Muscle layer of colon (tissue), 2 donors: ENCODE measurements at regions not wholly inside any gene's neighbourhood (a gene's known extent, or its start where the extent isn't known, plus 50 kb on each side); places are given as distances from the start of the nearest gene placed in this dataset.

Experiments
- H3K27ac ChIP-seq: one replicate; pipeline ENCODE4 v1.7.0; 2013; ENCODE audit warnings: low read depth, mild to moderate bottlenecking, low read length, moderate library complexity
- H3K27me3 ChIP-seq, 2 donors: one replicate each; pipeline ENCODE4 v1.7.0; 2013; ENCODE audit warnings: low read length in 2 of 2, mild to moderate bottlenecking in 2 of 2; ENCODE audit not compliant: insufficient read depth in 2 of 2, control insufficient read depth in 1 of 2
- H3K36me3 ChIP-seq: one replicate; pipeline ENCODE4 v1.7.0; 2013; ENCODE audit warnings: mild to moderate bottlenecking, low read length; ENCODE audit not compliant: insufficient read depth
- H3K4me1 ChIP-seq: one replicate; pipeline ENCODE4 v1.7.0; 2013; ENCODE audit warnings: mild to moderate bottlenecking, low read length; ENCODE audit not compliant: insufficient read depth
- H3K4me3 ChIP-seq, 2 donors: one replicate each; pipeline ENCODE4 v1.7.0; 2013; ENCODE audit warnings: low read length in 2 of 2, low read depth in 1 of 2, mild to moderate bottlenecking in 1 of 2, moderate library complexity in 1 of 2
- H3K9ac ChIP-seq: one replicate; pipeline ENCODE4 v1.7.0; 2013; ENCODE audit warnings: low read length
- H3K9me3 ChIP-seq: one replicate; pipeline ENCODE4 v1.7.0; 2013; ENCODE audit warnings: mild to moderate bottlenecking, low read length
- donor health status: abdominal sarcoma.
- donor health status: Adenocarcinoma of cecum.

DNA sequence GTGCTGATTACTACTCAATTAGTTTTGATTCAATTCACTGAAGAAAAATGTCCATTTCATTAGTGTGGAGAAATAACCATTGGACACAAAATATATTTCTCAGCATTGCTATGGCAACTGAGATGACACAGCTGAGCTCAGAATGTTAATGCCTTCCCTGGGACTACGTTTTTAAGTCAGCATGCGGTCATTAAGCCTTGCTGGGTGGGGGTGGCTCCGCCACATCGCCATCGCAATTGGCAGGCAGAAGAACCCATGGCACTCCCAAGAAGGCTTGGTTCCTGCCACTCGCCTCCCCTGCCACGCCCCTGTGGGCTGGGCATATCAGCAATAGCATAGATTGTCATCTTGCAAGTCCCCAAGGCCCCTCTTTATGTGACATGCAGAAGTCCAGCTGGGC, 256.7 kb upstream of the CAMK1G start:
- H3K27ac ChIP-seq = no peak overlapping the region
- no peaks in the 10 kb centered on the region for H3K27me3 ChIP-seq
- peaks cover 21% of the 10 kb centered on the region for H3K4me1 ChIP-seq
- H3K9ac ChIP-seq = no peak overlapping the region
- no peaks in the 10 kb centered on the region for H3K36me3 ChIP-seq
- H3K9me3 ChIP-seq = no peaks in the 10 kb centered on the region
- H3K4me3 ChIP-seq = no peak overlapping the region

DNA sequence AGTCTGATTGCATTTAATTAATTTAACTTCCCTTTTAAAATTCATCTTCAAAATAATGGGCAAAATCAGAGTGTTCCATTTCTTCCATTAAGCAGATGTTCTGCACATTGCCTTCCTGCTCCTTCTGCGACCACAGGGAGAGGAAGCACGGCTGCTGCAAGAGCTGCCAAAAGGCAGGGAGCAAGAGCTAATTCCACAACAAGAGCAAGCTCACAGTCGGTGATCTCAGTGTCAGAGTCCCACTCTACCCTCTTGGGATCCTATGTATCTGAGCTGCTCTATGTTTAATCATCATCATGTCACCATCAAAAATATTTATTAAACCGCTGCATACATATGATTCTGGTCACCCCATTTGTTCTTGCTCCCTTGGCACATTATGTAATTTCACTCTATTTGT, 255.3 kb upstream of the CAMK1G start:
- Histone ChIP-seq H3K4me3 (no peak overlapping the region), H3K27me3 (no peaks in the 10 kb centered on the region), H3K4me1 (peaks cover 21% of the 10 kb centered on the region), H3K9me3 (no peaks in the 10 kb centered on the region), H3K9ac (no peak overlapping the region), H3K36me3 (no peaks in the 10 kb centered on the region), H3K27ac (no peak overlapping the region)

DNA sequence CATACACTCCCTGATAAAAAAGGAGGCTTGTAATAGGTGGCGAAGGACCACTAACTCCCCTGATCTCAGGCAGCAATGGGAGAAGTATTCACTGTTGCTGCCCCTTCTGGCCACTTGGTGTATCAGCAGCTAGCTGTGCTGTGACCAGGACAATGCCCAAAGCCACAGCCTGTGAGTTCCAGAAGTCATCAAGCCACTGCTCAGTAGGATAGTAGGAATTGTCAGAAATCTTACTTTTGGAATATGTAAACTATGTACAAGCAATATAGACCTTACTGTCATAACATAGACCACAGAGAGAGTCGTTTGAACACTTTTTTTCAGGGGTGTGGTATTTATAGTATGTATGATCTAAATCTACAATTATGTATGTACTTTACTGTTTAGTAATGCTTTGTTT, 248.3 kb upstream of the CAMK1G start:
- Histone ChIP-seq H3K27ac (no peak overlapping the region), H3K36me3 (no peaks in the 10 kb centered on the region), H3K9me3 (no peaks in the 10 kb centered on the region), H3K4me1 (no peaks in the 10 kb centered on the region), H3K27me3 (no peaks in the 10 kb centered on the region), H3K9ac (no peak overlapping the region), H3K4me3 (no peak overlapping the region)

DNA sequence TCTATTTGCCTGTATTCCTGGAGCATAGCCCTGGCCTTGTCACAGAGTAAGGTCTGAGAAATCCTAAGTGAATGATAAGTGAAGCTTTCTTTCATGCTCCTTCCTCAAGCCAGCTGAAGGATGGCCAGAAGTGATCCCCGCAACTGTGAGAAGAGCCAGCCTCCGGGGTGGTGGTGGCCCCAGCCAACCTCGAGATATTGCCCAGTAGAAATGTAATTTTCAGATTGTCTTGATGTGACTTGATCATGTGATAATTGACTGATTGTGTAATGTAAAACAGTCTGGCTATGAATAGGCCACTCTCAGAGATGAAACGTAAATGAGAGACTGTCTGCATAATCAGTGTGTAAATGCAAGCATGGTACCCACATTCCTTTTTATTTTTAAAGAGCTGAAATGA, 242.4 kb upstream of the CAMK1G start:
- Histone ChIP-seq H3K4me1 (peaks cover 10% of the 10 kb centered on the region), H3K9ac (no peak overlapping the region), H3K4me3 (no peak overlapping the region), H3K27me3 (no peaks in the 10 kb centered on the region), H3K9me3 (no peaks in the 10 kb centered on the region), H3K36me3 (no peaks in the 10 kb centered on the region), H3K27ac (no peak overlapping the region)

DNA sequence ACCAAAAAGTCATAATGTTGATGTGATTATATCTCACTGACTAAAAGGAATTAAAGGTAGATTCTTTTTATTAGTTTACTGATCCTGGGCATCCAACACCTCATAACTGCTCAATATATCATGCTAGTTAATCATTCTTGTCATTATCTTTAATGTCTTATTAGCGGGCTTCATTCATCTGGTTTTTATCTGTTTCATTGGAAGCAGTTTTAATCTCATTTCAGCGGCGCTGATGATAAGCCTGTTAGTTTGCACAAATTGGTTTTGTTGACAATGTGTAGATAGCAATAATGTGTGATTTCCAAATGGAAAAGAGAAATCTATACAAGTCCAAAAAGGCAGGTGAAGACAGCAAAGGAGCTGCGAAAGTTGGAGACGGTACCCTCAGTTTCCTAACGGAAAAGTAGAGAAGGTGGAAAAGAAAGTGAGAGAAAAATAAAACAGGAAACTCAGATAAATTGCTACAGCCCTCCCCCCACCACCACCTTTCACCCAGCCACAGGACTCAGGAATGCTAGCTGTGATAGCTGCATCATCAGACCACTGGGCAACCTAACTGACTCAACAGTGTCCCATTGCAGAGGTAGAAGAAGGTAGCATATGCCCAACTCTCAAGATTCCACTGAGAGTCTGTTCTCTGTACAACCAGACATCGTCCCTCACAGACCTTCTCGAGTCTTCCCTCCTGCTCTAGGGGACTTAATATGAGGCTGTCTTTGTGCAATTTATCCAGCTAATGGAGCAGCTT, 241.7 kb upstream of the CAMK1G start:
- Histone ChIP-seq H3K36me3 (no peaks in the 10 kb centered on the region), H3K27me3 (no peaks in the 10 kb centered on the region), H3K9me3 (no peaks in the 10 kb centered on the region), H3K9ac (no peak overlapping the region), H3K27ac (no peak overlapping the region), H3K4me1 (peaks cover 10% of the 10 kb centered on the region), H3K4me3 (no peak overlapping the region)

DNA sequence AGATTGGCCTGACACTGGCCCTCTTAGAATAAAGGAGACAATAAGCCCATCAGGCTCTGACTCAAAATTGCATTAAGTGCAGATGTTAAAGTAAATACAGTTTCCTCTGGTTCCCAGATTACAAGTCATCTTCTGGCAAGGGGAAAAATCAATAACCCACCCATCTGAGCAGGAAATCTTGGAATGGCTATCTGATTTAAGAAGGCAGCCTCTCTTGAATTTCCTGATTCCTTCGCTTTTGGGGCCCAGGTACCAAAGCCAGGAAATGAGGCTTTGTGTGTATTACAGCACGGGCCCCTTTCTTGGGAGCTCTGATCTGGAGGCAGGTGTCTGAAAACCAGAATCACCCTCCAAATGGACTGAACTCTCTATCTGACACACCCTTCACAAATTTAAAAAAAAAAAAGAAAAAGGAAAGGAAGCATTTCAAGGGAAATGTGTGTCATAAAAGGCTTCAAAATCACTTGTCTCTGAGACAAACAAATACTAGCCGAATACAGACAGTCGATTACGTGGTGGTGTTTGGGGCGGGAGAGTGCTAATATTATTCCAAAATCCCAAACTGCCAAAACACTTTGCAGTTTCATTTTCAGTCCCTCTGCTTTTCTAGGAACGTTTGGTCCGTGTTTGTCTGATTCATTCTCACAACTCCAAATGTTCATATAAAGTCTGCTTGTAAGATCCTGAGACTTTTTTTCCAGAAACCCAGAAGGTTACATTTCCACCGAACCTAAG, 240.9 kb upstream of the CAMK1G start:
- Histone ChIP-seq H3K27ac (peak overlapping the region; percentile 26), H3K27me3 (no peaks in the 10 kb centered on the region), H3K36me3 (no peaks in the 10 kb centered on the region), H3K4me3 (no peak overlapping the region), H3K4me1 (peaks cover 10% of the 10 kb centered on the region), H3K9me3 (no peaks in the 10 kb centered on the region), H3K9ac (no peak overlapping the region)

DNA sequence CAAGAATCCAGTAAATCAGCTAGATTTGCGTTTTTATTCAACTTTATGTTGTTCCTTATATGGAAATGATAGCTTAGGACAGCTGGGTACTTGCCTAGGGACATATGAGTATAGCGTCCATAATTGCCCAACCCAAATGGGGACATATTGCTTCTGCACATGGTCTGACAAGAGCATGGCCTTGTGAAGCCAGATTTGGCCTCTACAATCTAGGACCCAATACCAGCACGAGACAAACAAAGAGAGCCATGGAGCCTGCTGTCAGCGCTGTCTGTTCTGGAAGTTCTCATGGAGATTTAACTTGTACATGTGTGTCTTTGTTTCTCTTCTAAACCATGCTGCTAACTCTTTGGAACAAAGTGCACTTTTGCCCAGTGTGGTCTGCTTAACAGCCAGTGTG, 240.0 kb upstream of the CAMK1G start:
- Histone ChIP-seq H3K27ac (no peak overlapping the region), H3K27me3 (no peaks in the 10 kb centered on the region), H3K36me3 (no peaks in the 10 kb centered on the region), H3K4me1 (peaks cover 10% of the 10 kb centered on the region), H3K9me3 (no peaks in the 10 kb centered on the region), H3K9ac (no peak overlapping the region), H3K4me3 (no peak overlapping the region)

DNA sequence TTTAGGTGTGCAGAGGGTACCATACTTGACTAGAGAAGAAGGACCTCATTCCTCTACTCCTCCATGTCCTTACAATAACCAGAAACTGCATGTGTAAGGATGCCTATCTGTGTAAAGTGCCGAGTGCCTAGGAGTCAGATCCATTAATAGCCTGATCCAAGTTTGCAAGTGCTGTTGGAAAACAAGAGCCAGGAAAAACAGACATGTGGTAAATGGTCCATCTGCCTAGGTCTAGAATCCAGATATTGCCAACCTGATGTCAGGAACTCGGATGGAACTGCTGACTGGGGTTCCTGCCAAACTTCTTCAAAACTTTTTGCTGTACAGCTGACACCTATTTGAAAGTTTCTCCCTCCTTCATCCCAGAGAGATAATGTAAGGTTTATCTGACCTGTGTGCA, 239.4 kb upstream of the CAMK1G start:
- peaks cover 11% of the 10 kb centered on the region for H3K4me1 ChIP-seq
- no peaks in the 10 kb centered on the region for H3K36me3 ChIP-seq

DNA sequence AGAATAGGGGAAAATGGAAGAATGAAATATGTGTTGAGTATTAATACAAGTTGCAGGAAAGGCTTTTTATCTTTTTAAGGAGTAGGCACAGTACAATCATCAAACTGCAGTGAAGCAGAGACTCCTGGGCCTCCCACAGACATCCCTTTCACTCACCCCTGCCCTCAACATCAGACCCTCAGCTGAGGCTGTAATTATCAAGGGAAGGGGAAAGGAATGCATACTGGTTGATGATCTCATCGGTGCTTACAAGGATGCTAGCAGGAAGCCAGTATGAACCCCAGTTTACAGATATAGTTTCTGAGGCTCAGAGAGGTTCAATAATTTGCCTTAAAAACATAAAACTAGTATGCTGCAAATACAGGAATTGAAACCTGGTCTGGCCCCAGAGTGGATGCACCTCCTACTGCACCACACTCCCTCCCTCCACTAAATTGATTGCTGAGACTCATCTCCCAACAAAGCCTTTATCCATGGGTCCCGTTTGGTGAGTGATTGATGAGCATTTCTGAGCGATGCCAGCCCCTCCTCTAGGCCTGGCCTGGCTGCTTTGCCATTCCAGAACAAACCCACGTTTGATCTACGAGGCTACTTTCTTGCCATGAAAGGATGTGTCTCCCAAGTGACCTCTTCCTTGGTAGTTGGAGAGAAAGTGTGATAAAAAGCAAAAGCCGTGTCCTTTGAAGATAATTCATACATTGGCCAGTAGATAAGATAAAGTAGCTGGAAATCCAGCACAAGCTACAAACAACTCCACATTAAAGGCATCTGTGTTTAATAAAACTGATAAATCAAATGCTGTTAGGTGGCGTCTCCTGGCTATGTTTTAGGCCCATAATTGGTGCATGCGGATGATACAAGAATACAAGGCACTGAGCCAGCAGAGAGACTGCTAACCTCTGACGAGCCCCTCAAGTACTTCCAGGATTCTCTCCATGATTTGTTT, 233.9 kb upstream of the CAMK1G start:
- Histone ChIP-seq H3K4me1 (peaks cover 21% of the 10 kb centered on the region), H3K4me3 (no peak overlapping the region), H3K27me3 (no peaks in the 10 kb centered on the region), H3K9ac (no peak overlapping the region), H3K9me3 (no peaks in the 10 kb centered on the region), H3K36me3 (no peaks in the 10 kb centered on the region), H3K27ac (peak overlapping the region; percentile 1)

More for the DNA sequence above, 239.4 kb upstream of the CAMK1G start:
- Histone ChIP-seq H3K9me3 (no peaks in the 10 kb centered on the region), H3K27ac (no peak overlapping the region), H3K27me3 (no peaks in the 10 kb centered on the region), H3K4me3 (no peak overlapping the region), H3K9ac (no peak overlapping the region)

DNA sequence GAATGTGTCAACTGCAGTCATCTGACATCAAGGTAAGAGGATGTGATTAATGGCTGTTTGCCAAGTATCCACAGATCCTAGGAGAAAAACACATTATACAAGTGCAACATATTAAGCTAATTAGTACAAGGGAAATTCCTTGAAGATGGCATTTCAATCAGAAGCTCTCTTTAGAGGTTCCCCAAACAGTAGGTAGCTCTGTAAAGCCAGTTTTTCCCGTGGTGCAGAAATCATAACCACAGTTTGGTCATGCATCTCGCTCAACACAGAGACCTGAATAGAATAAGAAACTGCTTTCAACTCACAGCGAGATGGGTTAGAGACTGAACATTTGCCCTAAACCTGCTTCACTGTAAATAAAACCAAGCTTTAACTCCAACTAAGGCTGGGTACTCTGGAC, 230.5 kb upstream of the CAMK1G start:
- Histone ChIP-seq H3K27ac (no peak overlapping the region), H3K4me1 (peaks cover 21% of the 10 kb centered on the region), H3K27me3 (no peaks in the 10 kb centered on the region), H3K9me3 (no peaks in the 10 kb centered on the region), H3K9ac (no peak overlapping the region), H3K36me3 (no peaks in the 10 kb centered on the region), H3K4me3 (no peak overlapping the region)

DNA sequence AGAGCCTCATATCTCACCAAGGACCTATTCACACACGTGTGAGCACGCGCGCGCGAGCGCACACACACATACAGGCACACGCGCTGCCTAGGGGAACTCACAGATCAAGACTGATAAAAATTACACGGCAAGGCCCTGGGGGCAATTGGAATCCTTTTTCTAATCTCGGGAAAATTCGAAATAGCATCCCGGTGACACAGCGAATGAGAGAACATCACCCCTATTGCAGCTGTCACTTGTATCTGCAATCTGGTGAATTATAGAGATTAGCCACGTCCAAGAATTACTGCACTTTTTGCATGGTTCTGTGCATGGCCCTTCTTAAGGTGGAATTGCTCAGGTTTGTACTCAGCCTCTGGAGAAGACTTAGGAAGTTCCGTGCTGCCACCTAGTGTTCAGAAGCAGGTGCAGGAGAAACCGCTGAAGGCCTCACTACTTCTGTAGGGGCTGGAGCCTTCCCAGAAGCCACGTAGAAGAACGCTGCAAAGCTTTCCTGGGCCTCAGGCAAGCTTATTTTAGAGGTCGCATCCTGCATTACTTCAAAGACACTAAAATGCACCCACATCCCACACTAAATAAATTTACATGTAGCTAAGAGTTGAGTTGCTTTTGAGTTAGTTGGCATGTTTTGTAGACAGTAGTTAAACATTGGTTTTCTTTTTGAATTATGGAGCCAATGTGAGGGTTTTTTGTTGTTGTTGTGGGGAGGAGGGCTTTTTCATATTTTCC, 229.2 kb upstream of the CAMK1G start:
- no peaks in the 10 kb centered on the region for H3K36me3 ChIP-seq
- no peak overlapping the region for H3K4me3 ChIP-seq
- H3K9me3 ChIP-seq = no peaks in the 10 kb centered on the region
- no peaks in the 10 kb centered on the region for H3K27me3 ChIP-seq
- H3K4me1 ChIP-seq = peaks cover 18% of the 10 kb centered on the region
- no peak overlapping the region for H3K9ac ChIP-seq
- no peak overlapping the region for H3K27ac ChIP-seq
